ENCODE measurements at regions not wholly inside any gene's neighbourhood (a gene's known extent, or its start where the extent isn't known, plus 50 kb on each side); places are given as distances from the start of the nearest gene placed in this dataset.

- TF ChIP-seq REST (IDR thresholded peaks at IDR 0.05; ENCODE audit: insufficient replicate concordance, low read depth) (no peak), SPI1 (IDR thresholded peaks at IDR 0.05; ENCODE audit: borderline replicate concordance, low read depth) (no peak), CTCF (IDR thresholded peaks at IDR 0.05; ENCODE audit: insufficient read depth, low read length) (no peak), GABPA (IDR thresholded peaks at IDR 0.05; ENCODE audit: low read depth) (no peak), POLR2AphosphoS5 (IDR thresholded peaks at IDR 0.05; ENCODE audit: low read depth) (no peak)
- Histone ChIP-seq H3K27me3 (ENCODE audit: insufficient read depth, poor library complexity, severe bottlenecking) (no peaks in the 10 kb centered on the region), H3K4me3 (replicated peaks; ENCODE audit: insufficient read depth, low read length) (no peak overlapping the region), H3K27ac (replicated peaks) (no peak overlapping the region)
- DNase-seq (ENCODE audit: low read depth in 1 of 2, low spot score in 1 of 2) = no peak
Observed at GRCh38 chr1:199959033-199959774, 68.3 kb upstream of the NR5A2 start.

GRCh38 chr1:199959775-199960110, 67.8 kb upstream of the NR5A2 start:
- Histone ChIP-seq H3K4me3 (replicated peaks; ENCODE audit: insufficient read depth, low read length) (no peak overlapping the region), H3K27me3 (ENCODE audit: insufficient read depth, poor library complexity, severe bottlenecking) (no peaks in the 10 kb centered on the region), H3K27ac (replicated peaks) (no peak overlapping the region)
- no peak for DNase-seq (ENCODE audit: low read depth in 1 of 2, low spot score in 1 of 2)
- TF ChIP-seq SPI1 (IDR thresholded peaks at IDR 0.05; ENCODE audit: borderline replicate concordance, low read depth) (no peak), REST (IDR thresholded peaks at IDR 0.05; ENCODE audit: insufficient replicate concordance, low read depth) (no peak), GABPA (IDR thresholded peaks at IDR 0.05; ENCODE audit: low read depth) (no peak), POLR2AphosphoS5 (IDR thresholded peaks at IDR 0.05; ENCODE audit: low read depth) (no peak), CTCF (IDR thresholded peaks at IDR 0.05; ENCODE audit: insufficient read depth, low read length) (no peak)

- H3K27ac ChIP-seq (replicated peaks) = no peak overlapping the region
- H3K4me3 ChIP-seq (replicated peaks; ENCODE audit: insufficient read depth, low read length) = no peak overlapping the region
- no peaks in the 10 kb centered on the region for H3K27me3 ChIP-seq (ENCODE audit: insufficient read depth, poor library complexity, severe bottlenecking)
- DNase-seq (ENCODE audit: low read depth in 1 of 2, low spot score in 1 of 2) = no peak
- TF ChIP-seq POLR2AphosphoS5 (IDR thresholded peaks at IDR 0.05; ENCODE audit: low read depth) (no peak), CTCF (IDR thresholded peaks at IDR 0.05; ENCODE audit: insufficient read depth, low read length) (no peak), SPI1 (IDR thresholded peaks at IDR 0.05; ENCODE audit: borderline replicate concordance, low read depth) (no peak), REST (IDR thresholded peaks at IDR 0.05; ENCODE audit: insufficient replicate concordance, low read depth) (no peak), GABPA (IDR thresholded peaks at IDR 0.05; ENCODE audit: low read depth) (no peak)
Observed at GRCh38 chr1:199970125-199970524, 57.4 kb upstream of the NR5A2 start.

All from HL-60 (cell line).